OCI-LY1 (cell line): ENCODE measurements at regions not wholly inside any gene's neighbourhood (a gene's known extent, or its start where the extent isn't known, plus 50 kb on each side); places are given as distances from the start of the nearest gene placed in this dataset.

Source experiments
- H2AFZ ChIP-seq: fragments of 200-600 bp; sonication (generic), shearing (Covaris generic); 2 replicates; pipeline ENCODE4 v1.6.0; 2014; ENCODE audit warnings: antibody characterized with exemption, mild to moderate bottlenecking, low read length
- H3F3A ChIP-seq: fragments of 200-600 bp; sonication (generic), shearing (Covaris generic); 2 replicates; pipeline ENCODE4 v1.6.0; 2014; ENCODE audit warnings: mild to moderate bottlenecking, antibody characterized with exemption, low read length, moderate library complexity; ENCODE audit not compliant: insufficient read depth
- H3K27ac ChIP-seq: fragments of 200-600 bp; sonication (generic); 2 replicates; pipeline ENCODE4 v1.5.1; 2014; ENCODE audit warnings: low read length, mixed run types, mild to moderate bottlenecking, low read depth; ENCODE audit not compliant: poor library complexity, severe bottlenecking
- H3K27me3 ChIP-seq: fragments of 200-600 bp; sonication (generic); 2 replicates; pipeline ENCODE4 v1.6.0; 2014; ENCODE audit warnings: antibody characterized with exemption, mild to moderate bottlenecking, low read length, moderate library complexity; ENCODE audit not compliant: insufficient read depth
- H3K36me3 ChIP-seq: fragments of 200-600 bp; sonication (generic); 2 replicates; pipeline ENCODE4 v1.6.1; 2014; ENCODE audit warnings: mild to moderate bottlenecking, antibody characterized with exemption, low read length, moderate library complexity, mixed read lengths; ENCODE audit not compliant: insufficient read depth
- H3K4me1 ChIP-seq: fragments of 200-600 bp; sonication (generic); 2 replicates; pipeline ENCODE4 v1.5.1; 2014; ENCODE audit warnings: mild to moderate bottlenecking, low read length, moderate library complexity; ENCODE audit not compliant: insufficient read depth, severe bottlenecking
- H3K4me2 ChIP-seq: fragments of 200-600 bp; sonication (generic), shearing (Covaris generic); 2 replicates; pipeline ENCODE4 v1.6.1; 2014; ENCODE audit warnings: low read length
- H3K4me3 ChIP-seq: fragments of 200-600 bp; sonication (generic); 2 replicates; pipeline ENCODE4 v1.5.1; 2014; ENCODE audit warnings: low read length, low read depth, mild to moderate bottlenecking, mixed read lengths; ENCODE audit not compliant: poor library complexity, severe bottlenecking
- H3K79me2 ChIP-seq: fragments of 200-600 bp; shearing (Covaris generic); 2 replicates; pipeline ENCODE4 v1.6.1; 2016; ENCODE audit warnings: mixed run types, low read length, mixed read lengths; ENCODE audit not compliant: insufficient read depth
- H3K9ac ChIP-seq: fragments of 200-600 bp; sonication (generic), shearing (Covaris generic); 2 replicates; pipeline ENCODE4 v1.6.1; 2014; ENCODE audit warnings: mild to moderate bottlenecking, low read length, mixed read lengths
- H3K9me2 ChIP-seq: fragments of 200-600 bp; sonication (generic), shearing (Covaris generic); 2 replicates; pipeline ENCODE4 v1.6.1; 2014; ENCODE audit warnings: low read depth, mild to moderate bottlenecking, low read length, mixed read lengths
- H3K9me3 ChIP-seq: fragments of 200-600 bp; shearing (Covaris generic); 2 replicates; pipeline ENCODE4 v1.6.1; 2014; ENCODE audit warnings: low read length, mixed read lengths
- H4K20me1 ChIP-seq: fragments of 200-600 bp; sonication (generic), shearing (Covaris generic); 2 replicates; pipeline ENCODE4 v1.6.0; 2016; ENCODE audit warnings: mild to moderate bottlenecking, low read length; ENCODE audit not compliant: insufficient read depth
- EZH2 ChIP-seq: fragments of 200-600 bp; sonication (generic), shearing (Covaris generic); IDR thresholded peaks from 2 replicates; pipeline ENCODE4 v1.8.0; 2017; ENCODE audit warnings: borderline replicate concordance, mixed run types, mild to moderate bottlenecking, antibody characterized with exemption, low read length, moderate library complexity, mixed read lengths
- TF ChIP-seq, protein P1 (sequence below): fragments of 200-600 bp; sonication (generic), shearing (Covaris generic); IDR thresholded peaks from 2 replicates; pipeline ENCODE4 v1.5.1; 2017; ENCODE audit warnings: mild to moderate bottlenecking, antibody characterized with exemption, low read length, moderate library complexity, mixed read lengths

DNA sequence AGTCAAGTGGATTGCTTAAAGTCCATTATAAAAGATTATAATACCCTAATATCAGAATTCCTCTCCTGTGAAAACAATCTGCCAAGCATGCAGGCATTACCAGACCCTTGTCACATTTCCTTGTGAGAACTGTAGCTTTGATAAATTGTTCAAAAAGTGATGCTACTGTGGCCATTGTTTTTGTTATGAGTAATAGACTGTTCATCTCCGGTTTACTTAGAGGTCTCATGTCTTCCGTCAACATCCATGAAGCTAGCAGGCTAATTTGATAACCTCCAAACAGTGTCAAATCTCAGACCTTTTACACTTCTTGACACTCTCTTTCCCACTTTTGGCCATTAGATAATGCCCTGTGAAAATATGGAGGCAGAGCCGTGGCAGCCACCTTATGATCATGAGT is 342.7 kb downstream of the CPS1 start:
- Histone ChIP-seq H2AFZ (no peak overlapping the region), H3K79me2 (no peaks in the 10 kb centered on the region), H3F3A (no peaks in the 10 kb centered on the region), H3K4me3 (no peak overlapping the region), H4K20me1 (no peaks in the 10 kb centered on the region), H3K9me2 (no peaks in the 10 kb centered on the region), H3K27me3 (no peaks in the 10 kb centered on the region), H3K27ac (no peak overlapping the region), H3K9me3 (no peaks in the 10 kb centered on the region), H3K4me2 (no peak overlapping the region), H3K4me1 (no peaks in the 10 kb centered on the region), H3K9ac (no peak overlapping the region), H3K36me3 (no peaks in the 10 kb centered on the region)
- TF ChIP-seq EZH2 = no peak
- TF ChIP-seq, protein P1, sequence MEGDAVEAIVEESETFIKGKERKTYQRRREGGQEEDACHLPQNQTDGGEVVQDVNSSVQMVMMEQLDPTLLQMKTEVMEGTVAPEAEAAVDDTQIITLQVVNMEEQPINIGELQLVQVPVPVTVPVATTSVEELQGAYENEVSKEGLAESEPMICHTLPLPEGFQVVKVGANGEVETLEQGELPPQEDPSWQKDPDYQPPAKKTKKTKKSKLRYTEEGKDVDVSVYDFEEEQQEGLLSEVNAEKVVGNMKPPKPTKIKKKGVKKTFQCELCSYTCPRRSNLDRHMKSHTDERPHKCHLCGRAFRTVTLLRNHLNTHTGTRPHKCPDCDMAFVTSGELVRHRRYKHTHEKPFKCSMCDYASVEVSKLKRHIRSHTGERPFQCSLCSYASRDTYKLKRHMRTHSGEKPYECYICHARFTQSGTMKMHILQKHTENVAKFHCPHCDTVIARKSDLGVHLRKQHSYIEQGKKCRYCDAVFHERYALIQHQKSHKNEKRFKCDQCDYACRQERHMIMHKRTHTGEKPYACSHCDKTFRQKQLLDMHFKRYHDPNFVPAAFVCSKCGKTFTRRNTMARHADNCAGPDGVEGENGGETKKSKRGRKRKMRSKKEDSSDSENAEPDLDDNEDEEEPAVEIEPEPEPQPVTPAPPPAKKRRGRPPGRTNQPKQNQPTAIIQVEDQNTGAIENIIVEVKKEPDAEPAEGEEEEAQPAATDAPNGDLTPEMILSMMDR = no peak

DNA sequence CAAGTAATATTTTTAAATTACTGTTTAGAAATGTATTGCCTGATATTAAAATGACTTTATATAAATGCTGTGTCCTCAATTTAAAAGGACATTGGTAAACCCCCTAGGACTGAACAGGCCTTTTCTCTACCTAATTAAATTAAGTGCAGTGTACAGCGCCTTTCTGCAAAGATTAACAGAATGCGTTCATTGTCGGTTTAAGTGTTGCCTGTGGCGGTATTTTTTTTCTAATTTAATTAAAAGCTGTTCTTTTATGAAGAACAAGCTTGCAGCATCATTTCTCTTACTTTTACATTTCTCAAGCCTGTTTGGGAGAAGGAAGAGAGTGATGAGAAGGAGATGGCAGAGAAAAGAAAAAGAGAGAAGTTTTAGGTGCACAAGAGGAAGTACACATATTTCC is 344.9 kb downstream of the CPS1 start:
- no peak overlapping the region for H2AFZ ChIP-seq
- no peaks in the 10 kb centered on the region for H3K36me3 ChIP-seq
- no peaks in the 10 kb centered on the region for H3K9me3 ChIP-seq
- H3K4me3 ChIP-seq = no peak overlapping the region
- no peaks in the 10 kb centered on the region for H4K20me1 ChIP-seq
- H3K27me3 ChIP-seq = no peaks in the 10 kb centered on the region
- no peaks in the 10 kb centered on the region for H3F3A ChIP-seq
- TF ChIP-seq, protein P1 = no peak
- TF ChIP-seq EZH2 = no peak
- H3K4me1 ChIP-seq = no peaks in the 10 kb centered on the region
- no peak overlapping the region for H3K9ac ChIP-seq
- no peak overlapping the region for H3K27ac ChIP-seq
- no peaks in the 10 kb centered on the region for H3K9me2 ChIP-seq
- no peaks in the 10 kb centered on the region for H3K79me2 ChIP-seq
- H3K4me2 ChIP-seq = no peak overlapping the region

DNA sequence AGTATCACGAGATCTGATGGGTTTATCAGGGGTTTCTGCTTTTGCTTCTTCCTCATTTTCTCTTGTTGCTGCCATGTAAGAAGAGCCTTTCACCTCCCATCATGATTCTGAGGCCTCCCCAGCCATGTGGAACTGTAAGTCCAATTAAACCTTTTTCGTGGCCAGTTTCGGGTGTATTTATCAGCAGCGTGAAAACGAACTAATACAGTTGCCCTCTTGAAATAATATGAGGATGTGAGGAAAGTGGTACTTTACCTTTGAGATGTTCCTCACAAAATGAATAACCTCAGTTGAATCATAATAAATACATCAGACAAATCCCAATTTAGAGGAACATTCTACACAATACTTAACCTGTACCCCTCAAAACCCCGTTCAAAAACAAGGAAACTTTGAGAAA is 356.4 kb downstream of the CPS1 start:
- no peak for TF ChIP-seq EZH2
- TF ChIP-seq, protein P1 = no peak
- no peaks in the 10 kb centered on the region for H3K4me1 ChIP-seq

More for the DNA sequence above, 356.4 kb downstream of the CPS1 start:
- Histone ChIP-seq H3K36me3 (no peaks in the 10 kb centered on the region), H3K27me3 (no peaks in the 10 kb centered on the region), H3K4me2 (no peak overlapping the region), H3K9me3 (no peaks in the 10 kb centered on the region), H3K79me2 (no peaks in the 10 kb centered on the region), H4K20me1 (no peaks in the 10 kb centered on the region), H3K4me3 (no peak overlapping the region), H3K9me2 (no peaks in the 10 kb centered on the region), H3K27ac (no peak overlapping the region), H3F3A (no peaks in the 10 kb centered on the region), H2AFZ (no peak overlapping the region), H3K9ac (no peak overlapping the region)
